K562 (cell line): ENCODE measurements at regions not wholly inside any gene's neighbourhood (a gene's known extent, or its start where the extent isn't known, plus 50 kb on each side); places are given as distances from the start of the nearest gene placed in this dataset.

ENCODE experiments used
- ATAC-seq: fragments of 200-7000 bp; cut with Tn5 transposase; 3 replicates; pipeline ENCODE4 v1.9.1; 2020; ENCODE audit warnings: moderate library complexity
- BruUV-seq: library from RNA; stranded (reverse); fragments of 400-500 nt; replicated peaks from 2 replicates; lab custom pipeline; 2021; lab: Mats Ljungman, UMichigan
- CTCF ChIA-PET: fragments of 300-600 bp; formaldehyde crosslinking; extraction: SDS; loops from one replicate; lab custom pipeline; 2021; ENCODE audit warnings: low intra/inter-chr PET ratio; lab: Yijun Ruan, JAX
- POLR2A ChIA-PET: fragments of 300-600, 350-650 bp; sonication (Branson Sonifier 250); formaldehyde crosslinking; extraction: SDS; loops from one replicate; lab custom pipeline; 2021; ENCODE audit warnings: antibody characterized with exemption, inconsistent platforms; lab: Yijun Ruan, JAX
- DNase-seq, 4 experiments: peaks; one replicate each; pipeline versions ENCODE4 v3.0.0 to v3.0.0-alpha.2; 2011 to 2018; ENCODE audit warnings: low spot score in 3 of 4, mixed read lengths in 3 of 4; ENCODE audit errors: extremely low read depth in 1 of 4
- FAIRE-seq: peaks from 2 replicates; lab custom pipeline; 2011; peaks lifted over from hg19 to GRCh38; lab: Jason Lieb, UNC
- H2AFZ ChIP-seq: 2 replicates; pipeline ENCODE4 v1.6.0; 2011; ENCODE audit warnings: low read depth, low read length, control low read depth, inconsistent platforms
- H3K27ac ChIP-seq: fragments of 200-600 bp; 3 replicates; pipeline ENCODE4 v1.8.0; 2011; ENCODE audit warnings: low read depth, mild to moderate bottlenecking, control low read depth, inconsistent platforms, low read length, moderate library complexity, mixed read lengths; ENCODE audit errors: extremely low read depth
- H3K27me3 ChIP-seq, 2 experiments: fragments of 300-600 bp in 1 of 2; 2 replicates in 1 of 2; 3 replicates in 1 of 2; pipeline versions ENCODE4 v1.6.0 to v1.8.0; 2011; ENCODE audit warnings: inconsistent platforms in 2 of 2, low read length in 2 of 2, mild to moderate bottlenecking in 1 of 2, mixed read lengths in 1 of 2, moderate library complexity in 1 of 2; ENCODE audit not compliant: control insufficient read depth in 2 of 2, insufficient read depth in 2 of 2
- H3K36me3 ChIP-seq: fragments of 300-600 bp; 3 replicates; pipeline ENCODE4 v1.8.0; 2011; ENCODE audit warnings: mild to moderate bottlenecking, low read length, inconsistent platforms; ENCODE audit not compliant: control insufficient read depth, insufficient read depth
- H3K4me1 ChIP-seq, 2 experiments: fragments of 200-600 bp in 1 of 2; replicated peaks in 1 of 2; 2 replicates in 1 of 2; 3 replicates in 1 of 2; pipeline versions ENCODE4 v1.5.1 to v1.8.0; 2011; ENCODE audit warnings: inconsistent platforms in 2 of 2, low read length in 2 of 2, mild to moderate bottlenecking in 1 of 2, mixed read lengths in 1 of 2, moderate library complexity in 1 of 2; ENCODE audit not compliant: control insufficient read depth in 2 of 2, insufficient read depth in 2 of 2
- H3K4me2 ChIP-seq: 2 replicates; pipeline ENCODE4 v1.6.1; 2011; ENCODE audit warnings: low read length, control low read depth, inconsistent platforms, mixed read lengths; ENCODE audit not compliant: insufficient read depth
- H3K4me3 ChIP-seq: fragments of 200-600 bp; sonication (generic), shearing (Covaris generic); 2 replicates; pipeline ENCODE4 v1.5.1; 2016; ENCODE audit warnings: control low read depth, inconsistent platforms
- H3K79me2 ChIP-seq: fragments of 200-600 bp; 3 replicates; pipeline ENCODE4 v1.8.0; 2011; ENCODE audit warnings: low read length, inconsistent platforms; ENCODE audit not compliant: control insufficient read depth, insufficient read depth
- H3K9ac ChIP-seq, 2 experiments: 2 replicates each; pipeline versions ENCODE4 v1.6.0 to v1.6.1; 2011; ENCODE audit warnings: low read depth in 2 of 2, low read length in 2 of 2, control low read depth in 1 of 2, inconsistent platforms in 1 of 2, mild to moderate bottlenecking in 1 of 2, mixed read lengths in 1 of 2; ENCODE audit not compliant: insufficient read depth in 1 of 2
- H3K9me1 ChIP-seq: one replicate; pipeline ENCODE4 v1.6.0; 2011; ENCODE audit warnings: inconsistent platforms, mild to moderate bottlenecking, low read length, moderate library complexity; ENCODE audit not compliant: control insufficient read depth, insufficient read depth
- H3K9me3 ChIP-seq: replicated peaks from 2 replicates; pipeline ENCODE4 v1.5.1; 2011; ENCODE audit warnings: low read depth, low read length, inconsistent platforms; ENCODE audit not compliant: control insufficient read depth, insufficient read depth
- H4K20me1 ChIP-seq: replicated peaks from 2 replicates; pipeline ENCODE4 v1.6.1; 2011; ENCODE audit warnings: low read length, inconsistent platforms, mixed read lengths; ENCODE audit not compliant: control insufficient read depth, insufficient read depth
- KDM4B ChIP-seq, 2 experiments: fragments of 450-650 bp in 1 of 2; sonication (generic) in 1 of 2; IDR thresholded peaks; 2 replicates each; pipeline ENCODE4 v1.6.1; 2016 to 2017; ENCODE audit warnings: borderline replicate concordance in 2 of 2, antibody characterized with exemption in 1 of 2, low read depth in 1 of 2, mild to moderate bottlenecking in 1 of 2
- LCOR ChIP-seq: sonication (generic); formaldehyde crosslinking; IDR thresholded peaks from 2 replicates; pipeline ENCODE4 v1.8.0; 2022; ENCODE audit warnings: mild to moderate bottlenecking, missing genetic modification reagents
- MAFG ChIP-seq: fragments of 450-650 bp; conservative IDR thresholded peaks from 2 replicates; pipeline ENCODE4 v1.6.1; 2016; ENCODE audit warnings: missing genetic modification characterization, missing compliant biosample characterization
- PCBP2 ChIP-seq: fragments of 200-400 bp; formaldehyde crosslinking; IDR thresholded peaks from 2 replicates; pipeline ENCODE4 v1.6.1; 2018; ENCODE audit warnings: low read length, low read depth, mild to moderate bottlenecking, moderate library complexity; ENCODE audit not compliant: poor library complexity, severe bottlenecking
- RHOXF2B ChIP-seq: fragments of 250-450 bp; sonication (Bioruptor Pico); conservative IDR thresholded peaks from 2 replicates; pipeline ENCODE4 v1.5.1; 2021
- STAG1 ChIP-seq: sonication (generic); formaldehyde crosslinking; IDR thresholded peaks from 2 replicates; pipeline ENCODE4 v1.5.0; 2020; ENCODE audit warnings: missing genetic modification reagents, borderline replicate concordance
- WGBS: fragments of 100-300 bp; shearing (Covaris generic); methylation state at CpG from one replicate; pipeline ENCODE4 v1.1.6; 2016; ENCODE audit warnings: low coverage, mixed read lengths; ENCODE audit not compliant: insufficient coverage; ENCODE audit errors: missing lambda C conversion rate; 5-methylcytosine and 5-hydroxymethylcytosine counted together
- in situ Hi-C: fragments of 300-500 bp; cut with MboI; formaldehyde crosslinking; loops from 4 replicates; pipeline ENCODE4 v1.15.0; 2018; ENCODE audit warnings: inconsistent platforms, mixed read lengths
- intact Hi-C: fragments of 100-400 bp; cut with micrococcal nuclease; formaldehyde crosslinking; loops from 2 replicates; pipeline ENCODE4 v1.14.2; 2022
- TF ChIP-seq, protein P1 (sequence below): fragments of 450-650 bp; IDR thresholded peaks from 2 replicates; pipeline ENCODE4 v1.6.1; 2016; ENCODE audit warnings: low read depth, mild to moderate bottlenecking, moderate library complexity
- TF ChIP-seq, protein P2 (sequence below): fragments of 250-450 bp; sonication (Bioruptor Pico); IDR thresholded peaks from 2 replicates; pipeline ENCODE4 v1.8.0; 2021; ENCODE audit warnings: moderate library complexity, mild to moderate bottlenecking, inconsistent platforms

DNA sequence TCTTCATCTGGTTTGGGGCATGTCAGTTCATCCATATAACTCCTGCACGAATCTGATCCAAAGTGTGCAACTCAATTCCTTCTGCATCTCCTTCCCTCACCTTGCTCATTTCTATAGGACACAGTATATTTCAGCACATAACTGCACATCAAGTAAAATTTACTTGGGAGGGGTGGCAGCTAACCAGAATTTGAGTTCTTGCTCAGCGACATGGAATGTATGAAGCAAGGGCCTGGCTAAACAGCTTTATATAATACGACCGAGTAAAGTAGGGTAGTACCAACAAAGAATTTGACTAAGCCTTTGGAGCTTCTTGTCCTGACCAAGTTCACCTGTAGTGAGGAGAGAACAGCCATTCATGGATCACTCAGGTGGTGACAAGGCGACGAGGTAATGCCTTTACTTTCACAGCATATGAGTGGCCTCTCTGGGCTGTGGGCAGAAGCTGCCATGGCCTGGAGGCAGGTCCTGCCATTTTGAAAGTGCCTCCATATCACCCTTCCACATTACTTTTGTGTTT lies 570.2 kb upstream of the TNP1 start:
- ATAC-seq (no peak), DNase-seq (no peak), FAIRE-seq (no peak)
- no peak overlapping the region for H3K9ac ChIP-seq
- 16% methylated on average over 6 of the region's 6 CpGs for WGBS
- H4K20me1 ChIP-seq: no peaks in the 10 kb centered on the region
- H3K79me2 ChIP-seq: no peaks in the 10 kb centered on the region
- no peak overlapping the region for H3K4me3 ChIP-seq
- POLR2A ChIA-PET: no interaction called here
- no peaks in the 10 kb centered on the region for H3K9me3 ChIP-seq
- H3K27ac ChIP-seq: no peak overlapping the region
- H3K36me3 ChIP-seq: no peaks in the 10 kb centered on the region
- H3K27me3 ChIP-seq: peaks cover 0 to 3% of the 10 kb centered on the region in 2 experiments; a peak in 1 of 5 replicates
- no TSS peak for BruUV-seq
- CTCF ChIA-PET: no interaction called here
- no peak for TF ChIP-seq LCOR
- no peak for TF ChIP-seq KDM4B (IDR thresholded peaks at IDR 0.05; ENCODE audit: borderline replicate concordance in 2 of 2, low read depth in 1 of 2)
- no peak for TF ChIP-seq PCBP2
- TF ChIP-seq, protein P1, sequence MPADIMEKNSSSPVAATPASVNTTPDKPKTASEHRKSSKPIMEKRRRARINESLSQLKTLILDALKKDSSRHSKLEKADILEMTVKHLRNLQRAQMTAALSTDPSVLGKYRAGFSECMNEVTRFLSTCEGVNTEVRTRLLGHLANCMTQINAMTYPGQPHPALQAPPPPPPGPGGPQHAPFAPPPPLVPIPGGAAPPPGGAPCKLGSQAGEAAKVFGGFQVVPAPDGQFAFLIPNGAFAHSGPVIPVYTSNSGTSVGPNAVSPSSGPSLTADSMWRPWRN: no peak
- TF ChIP-seq MAFG (tag): no peak
- no peak for TF ChIP-seq RHOXF2B
- TF ChIP-seq, protein P2, sequence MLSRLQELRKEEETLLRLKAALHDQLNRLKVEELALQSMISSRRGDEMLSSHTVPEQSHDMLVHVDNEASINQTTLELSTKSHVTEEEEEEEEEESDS (CRISPR knock-in tag): no peak
- no peak for TF ChIP-seq STAG1
- in situ Hi-C loops: no loop called here
- H3K4me1 ChIP-seq: peaks cover 0 to 7% of the 10 kb centered on the region in 2 experiments; a peak in 2 of 5 replicates
- H3K4me2 ChIP-seq: no peak overlapping the region; the same call in 1 of the 2 replicates
- H3K9me1 ChIP-seq: no peaks in the 10 kb centered on the region
- peak overlapping the region; percentile 55; the same call in 1 of the 2 replicates for H2AFZ ChIP-seq
- intact Hi-C loops: no loop called here
